Right lobe of liver (tissue), 4 donors: ENCODE measurements at regions not wholly inside any gene's neighbourhood (a gene's known extent, or its start where the extent isn't known, plus 50 kb on each side); places are given as distances from the start of the nearest gene placed in this dataset.

Experiments
- POLR2A ChIP-seq: fragments of 450-650 bp; IDR thresholded peaks from one replicate; pipeline ENCODE4 v1.6.1; 2017; ENCODE audit warnings: antibody characterized with exemption, mild to moderate bottlenecking
- TF ChIP-seq, protein P1 (sequence below), 4 donors: fragments of 200-600 bp in 3 of 4; fragments of 450-650 bp in 1 of 4; IDR thresholded peaks; one replicate each; pipeline versions ENCODE4 v1.5.1 to v1.8.0; 2016 to 2022; ENCODE audit warnings: antibody characterized with exemption in 4 of 4, mild to moderate bottlenecking in 2 of 4
- donor health status: DM: no; HTN: no; CAD: no.
- donor health status: DM: no; HTN: no; CAD: no.
- donor health status: DM: no; HTN: yes; CAD: no.

DNA sequence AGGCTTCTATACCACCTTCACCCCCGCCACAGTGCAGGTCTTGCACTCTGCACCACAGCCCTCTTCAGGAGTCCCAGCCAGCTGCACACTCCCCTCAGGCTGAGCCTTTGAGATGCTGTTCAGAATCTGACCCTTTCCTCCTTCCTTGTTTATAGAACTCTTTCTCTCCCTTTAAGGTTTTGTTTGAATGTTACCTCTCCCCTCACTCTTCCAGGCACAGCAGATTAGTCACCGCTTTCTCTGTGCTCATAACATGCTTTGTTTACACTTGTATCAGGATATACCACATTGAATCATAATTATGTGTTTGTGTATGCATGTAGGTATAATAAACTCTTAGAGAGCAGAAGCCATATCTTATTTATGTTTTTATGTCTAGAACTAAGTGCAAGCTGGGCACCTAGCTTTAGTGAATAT lies 168.4 kb upstream of the BCL6 start:
- TF ChIP-seq, protein P1, sequence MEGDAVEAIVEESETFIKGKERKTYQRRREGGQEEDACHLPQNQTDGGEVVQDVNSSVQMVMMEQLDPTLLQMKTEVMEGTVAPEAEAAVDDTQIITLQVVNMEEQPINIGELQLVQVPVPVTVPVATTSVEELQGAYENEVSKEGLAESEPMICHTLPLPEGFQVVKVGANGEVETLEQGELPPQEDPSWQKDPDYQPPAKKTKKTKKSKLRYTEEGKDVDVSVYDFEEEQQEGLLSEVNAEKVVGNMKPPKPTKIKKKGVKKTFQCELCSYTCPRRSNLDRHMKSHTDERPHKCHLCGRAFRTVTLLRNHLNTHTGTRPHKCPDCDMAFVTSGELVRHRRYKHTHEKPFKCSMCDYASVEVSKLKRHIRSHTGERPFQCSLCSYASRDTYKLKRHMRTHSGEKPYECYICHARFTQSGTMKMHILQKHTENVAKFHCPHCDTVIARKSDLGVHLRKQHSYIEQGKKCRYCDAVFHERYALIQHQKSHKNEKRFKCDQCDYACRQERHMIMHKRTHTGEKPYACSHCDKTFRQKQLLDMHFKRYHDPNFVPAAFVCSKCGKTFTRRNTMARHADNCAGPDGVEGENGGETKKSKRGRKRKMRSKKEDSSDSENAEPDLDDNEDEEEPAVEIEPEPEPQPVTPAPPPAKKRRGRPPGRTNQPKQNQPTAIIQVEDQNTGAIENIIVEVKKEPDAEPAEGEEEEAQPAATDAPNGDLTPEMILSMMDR (IDR thresholded peaks at IDR 0.05), result no peak
- TF ChIP-seq POLR2A, result no peak
